OCI-LY7 (cell line): ENCODE measurements at regions not wholly inside any gene's neighbourhood (a gene's known extent, or its start where the extent isn't known, plus 50 kb on each side); places are given as distances from the start of the nearest gene placed in this dataset.

Experiments
- BruUV-seq: library from RNA; stranded (reverse); fragments of 400-500 nt; replicated peaks from 2 replicates; lab custom pipeline; 2021; lab: Mats Ljungman, UMichigan
- CTCF ChIA-PET: fragments of 300-600 bp; sonication (Branson Sonifier 250); formaldehyde crosslinking; loops from one replicate; lab custom pipeline; 2022; ENCODE audit warnings: antibody characterized with exemption; ENCODE audit not compliant: unreplicated experiment; lab: Charles Lee
- POLR2A ChIA-PET: fragments of 300-600 bp; sonication (Branson Sonifier 250); formaldehyde crosslinking; loops from one replicate; lab custom pipeline; 2022; ENCODE audit warnings: antibody characterized with exemption; lab: Charles Lee
- DNase-seq: peaks from one replicate; pipeline ENCODE4 v3.0.0-alpha.2; 2015; ENCODE audit warnings: low spot score
- H2AFZ ChIP-seq: fragments of 200-600 bp; sonication (generic), shearing (Covaris generic); 2 replicates; pipeline ENCODE4 v1.6.1; 2014; ENCODE audit warnings: mild to moderate bottlenecking, antibody characterized with exemption, low read length, moderate library complexity
- H3K27ac ChIP-seq: fragments of 200-600 bp; sonication (generic); 2 replicates; pipeline ENCODE4 v1.5.1; 2014; ENCODE audit warnings: mixed run types, low read depth, mild to moderate bottlenecking, moderate library complexity, low read length, inconsistent platforms; ENCODE audit not compliant: poor library complexity, severe bottlenecking
- H3K36me3 ChIP-seq: fragments of 200-600 bp; sonication (generic); 2 replicates; pipeline ENCODE4 v1.6.1; 2014; ENCODE audit warnings: mild to moderate bottlenecking, antibody characterized with exemption, low read length, moderate library complexity, mixed read lengths; ENCODE audit not compliant: insufficient read depth
- H3K4me1 ChIP-seq: fragments of 200-600 bp; sonication (generic); 2 replicates; pipeline ENCODE4 v1.5.1; 2014; ENCODE audit warnings: mild to moderate bottlenecking, low read length; ENCODE audit not compliant: insufficient read depth, poor library complexity, severe bottlenecking
- H3K4me2 ChIP-seq: fragments of 200-600 bp; sonication (generic); 2 replicates; pipeline ENCODE4 v1.6.1; 2014; ENCODE audit warnings: mild to moderate bottlenecking, low read length
- H3K4me3 ChIP-seq: fragments of 200-600 bp; sonication (generic); 2 replicates; pipeline ENCODE4 v1.5.1; 2014; ENCODE audit warnings: mild to moderate bottlenecking, low read depth, low read length; ENCODE audit not compliant: poor library complexity, severe bottlenecking
- H3K79me2 ChIP-seq: fragments of 200-600 bp; sonication (generic); 2 replicates; pipeline ENCODE4 v1.6.1; 2016; ENCODE audit warnings: low read depth, mild to moderate bottlenecking, low read length, moderate library complexity, mixed read lengths; ENCODE audit not compliant: insufficient read depth
- H3K9me2 ChIP-seq: fragments of 200-600 bp; sonication (generic); 2 replicates; pipeline ENCODE4 v1.6.1; 2016; ENCODE audit warnings: mild to moderate bottlenecking, low read length, mixed read lengths; ENCODE audit not compliant: insufficient read depth
- H3K9me3 ChIP-seq: fragments of 200-600 bp; sonication (generic); 2 replicates; pipeline ENCODE4 v1.6.1; 2014; ENCODE audit warnings: mild to moderate bottlenecking, mixed run types, low read length, mixed read lengths
- H4K20me1 ChIP-seq: fragments of 200-600 bp; sonication (generic); 2 replicates; pipeline ENCODE4 v1.6.1; 2014; ENCODE audit warnings: mild to moderate bottlenecking, antibody characterized with exemption, low read length, moderate library complexity, mixed read lengths; ENCODE audit not compliant: insufficient read depth
- CTCF ChIP-seq: fragments of 200-600 bp; sonication (generic); conservative IDR thresholded peaks from 2 replicates; pipeline ENCODE4 v1.5.1; 2014; ENCODE audit warnings: mild to moderate bottlenecking, antibody characterized with exemption, low read length, moderate library complexity, mixed read lengths
- EZH2phosphoT487 ChIP-seq: fragments of 200-600 bp; sonication (generic); IDR thresholded peaks from 2 replicates; pipeline ENCODE4 v1.6.1; 2018; ENCODE audit warnings: low read depth, borderline replicate concordance, mild to moderate bottlenecking, mixed run types, antibody characterized with exemption, low read length, moderate library complexity, mixed read lengths
- intact Hi-C: fragments of 100-400 bp; cut with micrococcal nuclease; formaldehyde crosslinking; loops from one replicate; pipeline ENCODE4 v1.10.0; 2022; ENCODE audit not compliant: unreplicated experiment

- no peaks in the 10 kb centered on the region for H4K20me1 ChIP-seq
- POLR2A ChIA-PET = interaction anchor here (0.6 to 0.7 kb wide), 2 partner anchors 15 to 29 kb away, joined by 3 read pairs; no protein-coding TSS in a partner anchor
- intact Hi-C loops = no loop called here
- H3K9me3 ChIP-seq = no peaks in the 10 kb centered on the region
- H3K4me2 ChIP-seq = no peak overlapping the region
- no peaks in the 10 kb centered on the region for H3K9me2 ChIP-seq
- BruUV-seq = no TSS peak
- H2AFZ ChIP-seq = no peak overlapping the region
- no peak for DNase-seq
- CTCF ChIA-PET = no interaction called here
- H3K79me2 ChIP-seq = no peaks in the 10 kb centered on the region
- no peak overlapping the region for H3K27ac ChIP-seq
- no peaks in the 10 kb centered on the region for H3K4me1 ChIP-seq
- H3K4me3 ChIP-seq = no peak overlapping the region
- no peaks in the 10 kb centered on the region for H3K36me3 ChIP-seq
- no peak for TF ChIP-seq CTCF
- no peak for TF ChIP-seq EZH2phosphoT487
Observed at GRCh38 chr5:42301349-42301748, 121.9 kb upstream of the GHR start.

- Histone ChIP-seq H3K27ac (no peak overlapping the region), H3K4me2 (no peak overlapping the region), H3K79me2 (no peaks in the 10 kb centered on the region), H3K4me3 (no peak overlapping the region), H2AFZ (no peak overlapping the region), H3K9me2 (no peaks in the 10 kb centered on the region), H3K36me3 (no peaks in the 10 kb centered on the region), H4K20me1 (no peaks in the 10 kb centered on the region), H3K4me1 (no peaks in the 10 kb centered on the region), H3K9me3 (no peaks in the 10 kb centered on the region)
- DNase-seq = no peak
- no peak for TF ChIP-seq CTCF
- no peak for TF ChIP-seq EZH2phosphoT487
- POLR2A ChIA-PET = no interaction called here
- CTCF ChIA-PET = no interaction called here
- intact Hi-C loops = no loop called here
- no TSS peak for BruUV-seq
Observed at GRCh38 chr5:42302186-42302585, 121.1 kb upstream of the GHR start.

- Histone ChIP-seq H3K4me1 (no peaks in the 10 kb centered on the region), H3K36me3 (no peaks in the 10 kb centered on the region), H3K27ac (no peak overlapping the region), H2AFZ (no peak overlapping the region), H3K4me2 (no peak overlapping the region), H3K4me3 (no peak overlapping the region), H3K9me3 (no peaks in the 10 kb centered on the region), H3K9me2 (no peaks in the 10 kb centered on the region), H4K20me1 (no peaks in the 10 kb centered on the region), H3K79me2 (no peaks in the 10 kb centered on the region)
- ChIA-PET POLR2A (interaction anchor here (0.6 to 1.0 kb wide), 2 partner anchors 13 to 521 kb away, joined by 3 read pairs; no protein-coding TSS in a partner anchor), CTCF (no interaction called here)
- no peak for DNase-seq
- no peak for TF ChIP-seq EZH2phosphoT487
- no peak for TF ChIP-seq CTCF
- intact Hi-C loops = no loop called here
- BruUV-seq = no TSS peak
Observed at GRCh38 chr5:42306287-42306686, 117.0 kb upstream of the GHR start.
